ENCODE measurements at regions not wholly inside any gene's neighbourhood (a gene's known extent, or its start where the extent isn't known, plus 50 kb on each side); places are given as distances from the start of the nearest gene placed in this dataset.

- no peak overlapping the region for H3K4me3 ChIP-seq (ENCODE audit: extremely low read depth in 1 of 4, insufficient read depth in 2 of 4, low read depth in 3 of 4, low read length in 4 of 4)
- ChIA-PET POLR2A (ENCODE audit: partially characterized antibody) (no interaction called here), CTCF (ENCODE audit: partially characterized antibody) (no interaction called here)
- FAIRE-seq (no peak), DNase-seq (ENCODE audit: low read depth in 1 of 2, low spot score in 2 of 2) (no peak)
- H4K91ac ChIP-seq (replicated peaks; ENCODE audit: insufficient read length, low read length), result no peak overlapping the region
- no peak overlapping the region for H3K23ac ChIP-seq (ENCODE audit: insufficient read length)
- no peaks in the 10 kb centered on the region for H3K36me3 ChIP-seq (ENCODE audit: control insufficient read depth in 2 of 4, insufficient read depth in 4 of 4, low read length in 3 of 4)
- no peak overlapping the region for H3K18ac ChIP-seq (ENCODE audit: extremely low read depth, low read length)
- H3K9ac ChIP-seq (replicated peaks in 1 of 4; ENCODE audit: extremely low read depth in 1 of 4, low read depth in 3 of 4, low read length in 3 of 4), result no peak overlapping the region
- H2BK120ac ChIP-seq (replicated peaks; ENCODE audit: low read depth, low read length), result no peak overlapping the region
- H3K14ac ChIP-seq (ENCODE audit: insufficient read length), result no peak overlapping the region
- H3K4me2 ChIP-seq (ENCODE audit: insufficient read depth in 1 of 2, low read depth in 2 of 2, low read length in 2 of 2), result no peak overlapping the region
- no peaks in the 10 kb centered on the region for H3K23me2 ChIP-seq (ENCODE audit: low read depth, low read length)
- no peak overlapping the region for H3K56ac ChIP-seq (replicated peaks; ENCODE audit: insufficient read length, low read depth, low read length)
- H2BK15ac ChIP-seq (ENCODE audit: low read length), result no peak overlapping the region
- no peak overlapping the region for H2BK12ac ChIP-seq (ENCODE audit: low read depth, low read length)
- no peak overlapping the region for H2BK5ac ChIP-seq (ENCODE audit: low read depth, low read length)
- H2AK5ac ChIP-seq (ENCODE audit: low read depth, low read length), result no peak overlapping the region
- no peak overlapping the region for H4K5ac ChIP-seq (ENCODE audit: insufficient read length, low read depth, low read length)
- no peak overlapping the region for H3K4ac ChIP-seq (replicated peaks; ENCODE audit: insufficient read length, low read depth, low read length)
- H2AFZ ChIP-seq (ENCODE audit: low read length), result no peak overlapping the region
- H3K27me3 ChIP-seq (replicated peaks in 1 of 4; ENCODE audit: control insufficient read depth in 3 of 4, extremely low read depth in 1 of 4, insufficient read depth in 3 of 4, low read length in 3 of 4), result no peaks in the 10 kb centered on the region
- no peaks in the 10 kb centered on the region for H3K9me3 ChIP-seq (ENCODE audit: insufficient read depth in 2 of 2, low read depth in 1 of 2, low read length in 1 of 2)
- WGBS, 2 experiments (ENCODE audit: extremely low coverage in 1 of 2, insufficient coverage in 1 of 2, insufficient read length in 1 of 2, insufficient replicate concordance in 2 of 2, low coverage in 1 of 2, low lambda C conversion rate in 2 of 2, missing lambda C conversion rate in 1 of 2), result 92% methylated on average over 11 of the region's 12 CpGs; no CpG with 5 or more reads in 1 of the 2 experiments
- no peak overlapping the region for H3K27ac ChIP-seq (ENCODE audit: low read depth, low read length)
- H3K79me1 ChIP-seq (ENCODE audit: low read depth, low read length), result no peaks in the 10 kb centered on the region
- H4K20me1 ChIP-seq (replicated peaks in 1 of 2; ENCODE audit: control insufficient read depth in 1 of 2, insufficient read depth in 2 of 2, low read length in 2 of 2), result no peaks in the 10 kb centered on the region
- no peaks in the 10 kb centered on the region for H3K79me2 ChIP-seq (ENCODE audit: control insufficient read depth in 1 of 2, insufficient read depth in 2 of 2, low read length in 2 of 2)
- no peak overlapping the region; the same call in 1 of the 2 replicates for H4K8ac ChIP-seq (ENCODE audit: extremely low read depth, insufficient read depth, low read length)
- H2BK20ac ChIP-seq (ENCODE audit: low read length), result no peak overlapping the region
- no peaks in the 10 kb centered on the region; a peak in 2 of 7 replicates for H3K4me1 ChIP-seq (replicated peaks in 1 of 4; ENCODE audit: control insufficient read depth in 3 of 4, insufficient read depth in 4 of 4, low read length in 3 of 4)
- TF ChIP-seq HDAC6 (IDR thresholded peaks at IDR 0.05; ENCODE audit: low read depth, low read length) (no peak), E2F6 (IDR thresholded peaks at IDR 0.05) (no peak), CHD2 (IDR thresholded peaks at IDR 0.05; ENCODE audit: low read length) (no peak), EP300 (IDR thresholded peaks at IDR 0.05; ENCODE audit: borderline replicate concordance in 1 of 2, low read depth in 2 of 2, low read length in 2 of 2) (no peak), SUZ12 (IDR thresholded peaks at IDR 0.05; ENCODE audit: low read length) (no peak), RXRA (IDR thresholded peaks at IDR 0.05; ENCODE audit: insufficient read depth, low read depth, low read length) (no peak), KDM4A (IDR thresholded peaks at IDR 0.05; ENCODE audit: low read depth, low read length, severe bottlenecking) (no peak), EGR1 (IDR thresholded peaks at IDR 0.05; ENCODE audit: borderline replicate concordance, low read depth, low read length) (no peak), GABPA (IDR thresholded peaks at IDR 0.05; ENCODE audit: borderline replicate concordance, insufficient read depth, low read length) (no peak), NANOG (IDR thresholded peaks at IDR 0.05; ENCODE audit: insufficient read depth, low read depth, low read length, poor library complexity, severe bottlenecking) (no peak), MAFK (IDR thresholded peaks at IDR 0.05; ENCODE audit: low read depth, low read length) (no peak)
Measured at GRCh38 chr19:30107251-30107650, 165.2 kb downstream of the URI1 start.

All from H1 (cell line).